ENCODE measurements at regions not wholly inside any gene's neighbourhood (a gene's known extent, or its start where the extent isn't known, plus 50 kb on each side); places are given as distances from the start of the nearest gene placed in this dataset.
A peak's percentile ranks its signal among the peaks of the same experiment; 100 is the strongest.

- Mint-ChIP-seq H3K4me3 (no peak overlapping the region), H3K4me1 (no peaks in the 10 kb centered on the region), H3K27ac (no peak overlapping the region), H3K27me3 (no peaks in the 10 kb centered on the region), H3K36me3 (no peaks in the 10 kb centered on the region), H3K9me3 (peaks cover 3 to 24% (median 7%) of the 10 kb centered on the region in 11 donors)
- no peak overlapping the region for H3K4me3 ChIP-seq (ENCODE audit: low read length)
- H3K27me3 ChIP-seq (ENCODE audit: control insufficient read depth in 2 of 2, insufficient read depth in 2 of 2, low read length in 2 of 2), result no peaks in the 10 kb centered on the region
- H3K4me1 ChIP-seq (ENCODE audit: control insufficient read depth in 2 of 2, insufficient read depth in 2 of 2, low read length in 2 of 2), result no peaks in the 10 kb centered on the region
- ChIA-PET CTCF (no interaction called here), POLR2A (no interaction called here)
- no peak overlapping the region for H3K27ac ChIP-seq (ENCODE audit: low read depth, low read length)
- H3K36me3 ChIP-seq (ENCODE audit: control insufficient read depth in 2 of 3, insufficient read depth in 3 of 3, low read length in 3 of 3), result no peaks in the 10 kb centered on the region
- ATAC-seq (no peak), DNase-seq (no peak)
- intact Hi-C loops (cut with micrococcal nuclease), result no loop called here
- H3K9me3 ChIP-seq (ENCODE audit: control insufficient read depth in 2 of 3, low read length in 3 of 3), result no peaks in the 10 kb centered on the region
Measured at GRCh38 chr18:28529644-28530043, 352.7 kb upstream of the CDH2 start.

GRCh38 chr18:28526196-28526595 is 349.3 kb upstream of the CDH2 start:
- no peaks in the 10 kb centered on the region for H3K4me1 ChIP-seq (ENCODE audit: control insufficient read depth in 2 of 2, insufficient read depth in 2 of 2, low read length in 2 of 2)
- H3K27ac Mint-ChIP-seq, result no peak overlapping the region
- ChIA-PET POLR2A (no interaction called here), CTCF (no interaction called here)
- H3K4me1 Mint-ChIP-seq, result no peaks in the 10 kb centered on the region
- no peak overlapping the region for H3K27ac ChIP-seq (ENCODE audit: low read depth, low read length)
- no peak overlapping the region for H3K4me3 ChIP-seq (ENCODE audit: low read length)
- intact Hi-C loops (cut with micrococcal nuclease), result no loop called here
- no peaks in the 10 kb centered on the region for H3K36me3 ChIP-seq (ENCODE audit: control insufficient read depth in 2 of 3, insufficient read depth in 3 of 3, low read length in 3 of 3)
- no peaks in the 10 kb centered on the region for H3K36me3 Mint-ChIP-seq
- no peak for ATAC-seq
- no peaks in the 10 kb centered on the region for H3K9me3 ChIP-seq (ENCODE audit: control insufficient read depth in 2 of 3, low read length in 3 of 3)
- peaks cover 0 to 19% (median 4%) of the 10 kb centered on the region in 11 donors for H3K9me3 Mint-ChIP-seq
- H3K27me3 ChIP-seq (ENCODE audit: control insufficient read depth in 2 of 2, insufficient read depth in 2 of 2, low read length in 2 of 2), result no peaks in the 10 kb centered on the region
- no peaks in the 10 kb centered on the region for H3K27me3 Mint-ChIP-seq
- DNase-seq, result no peak
- H3K4me3 Mint-ChIP-seq, result no peak overlapping the region

- POLR2A ChIA-PET, result no interaction called here
- no peak for DNase-seq
Measured at GRCh38 chr18:28523758-28524475, 347.0 kb upstream of the CDH2 start.

GRCh38 chr18:28522236-28522635 is 345.3 kb upstream of the CDH2 start:
- Mint-ChIP-seq H3K27me3 (no peaks in the 10 kb centered on the region), H3K27ac (no peak overlapping the region), H3K36me3 (no peaks in the 10 kb centered on the region), H3K9me3 (peaks cover 0 to 18% (median 6%) of the 10 kb centered on the region in 11 donors), H3K4me1 (no peaks in the 10 kb centered on the region), H3K4me3 (no peak overlapping the region)
- H3K36me3 ChIP-seq (ENCODE audit: control insufficient read depth in 2 of 3, insufficient read depth in 3 of 3, low read length in 3 of 3), result no peaks in the 10 kb centered on the region
- intact Hi-C loops (cut with micrococcal nuclease), result no loop called here
- H3K4me3 ChIP-seq (ENCODE audit: low read length), result no peak overlapping the region
- ATAC-seq, result no peak
- H3K27me3 ChIP-seq (ENCODE audit: control insufficient read depth in 2 of 2, insufficient read depth in 2 of 2, low read length in 2 of 2), result no peaks in the 10 kb centered on the region
- no peaks in the 10 kb centered on the region for H3K9me3 ChIP-seq (ENCODE audit: control insufficient read depth in 2 of 3, low read length in 3 of 3)
- ChIA-PET POLR2A (no interaction called here), CTCF (no interaction called here)
- no peak overlapping the region for H3K27ac ChIP-seq (ENCODE audit: low read depth, low read length)
- no peaks in the 10 kb centered on the region for H3K4me1 ChIP-seq (ENCODE audit: control insufficient read depth in 2 of 2, insufficient read depth in 2 of 2, low read length in 2 of 2)
- DNase-seq, result no peak

More at GRCh38 chr18:28523758-28524475, 347.0 kb upstream of the CDH2 start:
- Mint-ChIP-seq H3K4me1 (no peaks in the 10 kb centered on the region), H3K27ac (no peak overlapping the region), H3K9me3 (peaks cover 0 to 15% (median 4%) of the 10 kb centered on the region in 11 donors), H3K27me3 (no peaks in the 10 kb centered on the region), H3K4me3 (no peak overlapping the region), H3K36me3 (no peaks in the 10 kb centered on the region)
- no peak for ATAC-seq
- Histone ChIP-seq H3K4me3 (ENCODE audit: low read length) (no peak overlapping the region), H3K27ac (ENCODE audit: low read depth, low read length) (no peak overlapping the region), H3K4me1 (ENCODE audit: control insufficient read depth in 2 of 2, insufficient read depth in 2 of 2, low read length in 2 of 2) (no peaks in the 10 kb centered on the region), H3K9me3 (ENCODE audit: control insufficient read depth in 2 of 3, low read length in 3 of 3) (no peaks in the 10 kb centered on the region), H3K36me3 (ENCODE audit: control insufficient read depth in 2 of 3, insufficient read depth in 3 of 3, low read length in 3 of 3) (no peaks in the 10 kb centered on the region), H3K27me3 (ENCODE audit: control insufficient read depth in 2 of 2, insufficient read depth in 2 of 2, low read length in 2 of 2) (no peaks in the 10 kb centered on the region)
- intact Hi-C loops (cut with micrococcal nuclease), result no loop called here
- CTCF ChIA-PET, result no interaction called here

GRCh38 chr18:28519997-28520396 is 343.1 kb upstream of the CDH2 start:
- Mint-ChIP-seq H3K36me3 (no peaks in the 10 kb centered on the region), H3K27me3 (no peaks in the 10 kb centered on the region), H3K9me3 (peaks cover 0 to 17% (median 7%) of the 10 kb centered on the region in 11 donors), H3K4me3 (no peak overlapping the region), H3K27ac (no peak overlapping the region), H3K4me1 (no peaks in the 10 kb centered on the region)
- ChIA-PET CTCF (no interaction called here), POLR2A (no interaction called here)
- Histone ChIP-seq H3K4me1 (ENCODE audit: control insufficient read depth in 2 of 2, insufficient read depth in 2 of 2, low read length in 2 of 2) (no peaks in the 10 kb centered on the region), H3K4me3 (ENCODE audit: low read length) (no peak overlapping the region), H3K27me3 (ENCODE audit: control insufficient read depth in 2 of 2, insufficient read depth in 2 of 2, low read length in 2 of 2) (no peaks in the 10 kb centered on the region), H3K27ac (ENCODE audit: low read depth, low read length) (no peak overlapping the region), H3K36me3 (ENCODE audit: control insufficient read depth in 2 of 3, insufficient read depth in 3 of 3, low read length in 3 of 3) (no peaks in the 10 kb centered on the region), H3K9me3 (ENCODE audit: control insufficient read depth in 2 of 3, low read length in 3 of 3) (no peaks in the 10 kb centered on the region)
- intact Hi-C loops (cut with micrococcal nuclease), result no loop called here
- ATAC-seq (no peak), DNase-seq (no peak)

GRCh38 chr18:28514699-28515098 is 337.8 kb upstream of the CDH2 start:
- peaks cover 0 to 31% (median 13%) of the 10 kb centered on the region in 11 donors for H3K9me3 Mint-ChIP-seq
- no peak for DNase-seq
- Histone ChIP-seq H3K27ac (ENCODE audit: low read depth, low read length) (no peak overlapping the region), H3K9me3 (ENCODE audit: control insufficient read depth in 2 of 3, low read length in 3 of 3) (no peaks in the 10 kb centered on the region), H3K36me3 (ENCODE audit: control insufficient read depth in 2 of 3, insufficient read depth in 3 of 3, low read length in 3 of 3) (no peaks in the 10 kb centered on the region), H3K4me3 (ENCODE audit: low read length) (no peak overlapping the region), H3K4me1 (ENCODE audit: control insufficient read depth in 2 of 2, insufficient read depth in 2 of 2, low read length in 2 of 2) (no peaks in the 10 kb centered on the region), H3K27me3 (ENCODE audit: control insufficient read depth in 2 of 2, insufficient read depth in 2 of 2, low read length in 2 of 2) (no peaks in the 10 kb centered on the region)
- H3K4me3 Mint-ChIP-seq, result no peak overlapping the region
- intact Hi-C loops (cut with micrococcal nuclease), result no loop called here
- peaks cover 0 to 6% (median 0%) of the 10 kb centered on the region in 5 donors for H3K36me3 Mint-ChIP-seq
- ATAC-seq, result no peak
- no peaks in the 10 kb centered on the region for H3K27me3 Mint-ChIP-seq
- no peaks in the 10 kb centered on the region for H3K4me1 Mint-ChIP-seq
- ChIA-PET POLR2A (no interaction called here), CTCF (no interaction called here)
- H3K27ac Mint-ChIP-seq, result no peak overlapping the region

GRCh38 chr18:28512357-28512756 is 335.4 kb upstream of the CDH2 start:
- Histone ChIP-seq H3K36me3 (ENCODE audit: control insufficient read depth in 2 of 3, insufficient read depth in 3 of 3, low read length in 3 of 3) (no peaks in the 10 kb centered on the region), H3K4me3 (ENCODE audit: low read length) (no peak overlapping the region), H3K27ac (ENCODE audit: low read depth, low read length) (no peak overlapping the region), H3K4me1 (ENCODE audit: control insufficient read depth in 2 of 2, insufficient read depth in 2 of 2, low read length in 2 of 2) (no peaks in the 10 kb centered on the region), H3K27me3 (ENCODE audit: control insufficient read depth in 2 of 2, insufficient read depth in 2 of 2, low read length in 2 of 2) (no peaks in the 10 kb centered on the region), H3K9me3 (ENCODE audit: control insufficient read depth in 2 of 3, low read length in 3 of 3) (no peaks in the 10 kb centered on the region)
- no peaks in the 10 kb centered on the region for H3K4me1 Mint-ChIP-seq
- H3K27me3 Mint-ChIP-seq, result no peaks in the 10 kb centered on the region
- ChIA-PET CTCF (interaction anchor here (0.7 kb wide), 1 partner anchor 427 kb away, joined by 3 read pairs; no protein-coding TSS in a partner anchor), POLR2A (no interaction called here)
- H3K4me3 Mint-ChIP-seq, result no peak overlapping the region
- peaks cover 0 to 27% (median 10%) of the 10 kb centered on the region in 11 donors for H3K9me3 Mint-ChIP-seq
- intact Hi-C loops (cut with micrococcal nuclease), result no loop called here
- ATAC-seq (no peak), DNase-seq (no peak)
- peaks cover 0 to 6% (median 0%) of the 10 kb centered on the region in 5 donors for H3K36me3 Mint-ChIP-seq
- peak overlapping the region in 1 of 9 donors; percentile 26 for H3K27ac Mint-ChIP-seq

Data from naive thymus-derived CD4-positive, alpha-beta T cell (primary cell).